Upper lobe of right lung (tissue), 1 donor: ENCODE measurements at regions not wholly inside any gene's neighbourhood (a gene's known extent, or its start where the extent isn't known, plus 50 kb on each side); places are given as distances from the start of the nearest gene placed in this dataset.

Source experiments
- ATAC-seq: fragments of 200-7000 bp; cut with Tn5 transposase; one replicate; pipeline ENCODE4 v1.9.1; 2020; ENCODE audit warnings: mild to moderate bottlenecking, moderate library complexity
- DNase-seq: peaks from one replicate; pipeline ENCODE4 v3.0.0-alpha.2; 2020
- H3K27ac ChIP-seq: fragments of 200-600 bp; one replicate; pipeline ENCODE4 v1.8.0; 2022
- H3K27me3 ChIP-seq: fragments of 200-600 bp; one replicate; pipeline ENCODE4 v1.8.0; 2022; ENCODE audit warnings: mild to moderate bottlenecking
- H3K36me3 ChIP-seq: fragments of 200-600 bp; one replicate; pipeline ENCODE4 v1.8.0; 2022
- H3K4me1 ChIP-seq: fragments of 200-600 bp; one replicate; pipeline ENCODE4 v1.8.0; 2022
- H3K4me3 ChIP-seq: fragments of 200-600 bp; one replicate; pipeline ENCODE4 v1.8.0; 2022; ENCODE audit warnings: mild to moderate bottlenecking
- H3K9me3 ChIP-seq: fragments of 200-600 bp; one replicate; pipeline ENCODE4 v1.8.0; 2022
- intact Hi-C: fragments of 100-400 bp; cut with DNase I; formaldehyde crosslinking; loops from one replicate; pipeline ENCODE4 v1.11.0; 2022
- TF ChIP-seq, protein P1 (sequence below): fragments of 200-600 bp; IDR thresholded peaks from one replicate; pipeline ENCODE4 v1.8.0; 2022; ENCODE audit warnings: antibody characterized with exemption
- donor health status: DM: no; HTN: yes; CAD: no; lungs with severe emphysema.

DNA sequence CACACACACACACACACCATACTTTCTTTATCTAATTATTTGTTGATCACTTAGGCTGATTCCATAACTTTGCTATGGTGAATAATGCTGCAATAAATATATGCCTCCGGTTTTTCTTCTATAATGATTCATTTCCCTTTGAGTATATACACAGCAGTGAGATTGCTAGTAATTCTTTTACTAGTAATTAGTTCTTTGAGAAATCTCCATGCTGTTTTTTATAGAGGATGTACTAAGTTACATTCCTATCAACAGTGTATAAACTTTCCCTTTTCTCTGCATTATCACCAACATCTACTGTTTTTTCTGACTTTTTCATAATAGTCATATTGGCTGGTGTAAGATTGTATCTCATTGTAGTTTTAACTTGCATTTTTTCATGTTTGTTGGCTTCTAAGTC is 1405.1 kb downstream of the PCDH9 start:
- Histone ChIP-seq H3K36me3 (no peaks in the 10 kb centered on the region), H3K27me3 (no peaks in the 10 kb centered on the region), H3K4me1 (no peaks in the 10 kb centered on the region), H3K4me3 (no peak overlapping the region), H3K27ac (no peak overlapping the region), H3K9me3 (no peaks in the 10 kb centered on the region)
- no peak for ATAC-seq
- intact Hi-C loops: no loop called here
- TF ChIP-seq, protein P1, sequence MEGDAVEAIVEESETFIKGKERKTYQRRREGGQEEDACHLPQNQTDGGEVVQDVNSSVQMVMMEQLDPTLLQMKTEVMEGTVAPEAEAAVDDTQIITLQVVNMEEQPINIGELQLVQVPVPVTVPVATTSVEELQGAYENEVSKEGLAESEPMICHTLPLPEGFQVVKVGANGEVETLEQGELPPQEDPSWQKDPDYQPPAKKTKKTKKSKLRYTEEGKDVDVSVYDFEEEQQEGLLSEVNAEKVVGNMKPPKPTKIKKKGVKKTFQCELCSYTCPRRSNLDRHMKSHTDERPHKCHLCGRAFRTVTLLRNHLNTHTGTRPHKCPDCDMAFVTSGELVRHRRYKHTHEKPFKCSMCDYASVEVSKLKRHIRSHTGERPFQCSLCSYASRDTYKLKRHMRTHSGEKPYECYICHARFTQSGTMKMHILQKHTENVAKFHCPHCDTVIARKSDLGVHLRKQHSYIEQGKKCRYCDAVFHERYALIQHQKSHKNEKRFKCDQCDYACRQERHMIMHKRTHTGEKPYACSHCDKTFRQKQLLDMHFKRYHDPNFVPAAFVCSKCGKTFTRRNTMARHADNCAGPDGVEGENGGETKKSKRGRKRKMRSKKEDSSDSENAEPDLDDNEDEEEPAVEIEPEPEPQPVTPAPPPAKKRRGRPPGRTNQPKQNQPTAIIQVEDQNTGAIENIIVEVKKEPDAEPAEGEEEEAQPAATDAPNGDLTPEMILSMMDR: no peak
- DNase-seq: no peak

DNA sequence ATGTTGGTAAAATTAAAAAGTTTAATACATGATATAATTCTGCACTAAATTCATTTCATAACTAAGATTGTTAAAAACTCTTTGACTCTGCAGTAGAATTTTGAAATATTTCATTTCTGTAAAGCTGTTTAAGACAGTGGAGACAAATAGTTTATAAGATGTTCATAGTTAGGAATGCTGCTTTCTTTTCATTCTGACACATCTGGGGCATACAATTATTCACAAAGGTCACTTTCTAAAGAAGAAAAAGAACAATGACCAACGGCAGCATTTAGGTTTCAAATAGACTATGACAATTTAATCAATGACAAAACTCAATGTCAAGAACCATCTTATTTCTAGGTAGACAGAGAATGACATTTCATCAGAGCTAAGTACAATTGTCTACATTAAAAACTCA is 1422.1 kb downstream of the PCDH9 start:
- no peaks in the 10 kb centered on the region for H3K4me1 ChIP-seq
- H3K27me3 ChIP-seq: no peaks in the 10 kb centered on the region
- no peak overlapping the region for H3K4me3 ChIP-seq
- no peak for DNase-seq
- no peaks in the 10 kb centered on the region for H3K9me3 ChIP-seq
- no peaks in the 10 kb centered on the region for H3K36me3 ChIP-seq
- H3K27ac ChIP-seq: no peak overlapping the region
- no peak for ATAC-seq
- TF ChIP-seq, protein P1: no peak
- intact Hi-C loops: no loop called here

DNA sequence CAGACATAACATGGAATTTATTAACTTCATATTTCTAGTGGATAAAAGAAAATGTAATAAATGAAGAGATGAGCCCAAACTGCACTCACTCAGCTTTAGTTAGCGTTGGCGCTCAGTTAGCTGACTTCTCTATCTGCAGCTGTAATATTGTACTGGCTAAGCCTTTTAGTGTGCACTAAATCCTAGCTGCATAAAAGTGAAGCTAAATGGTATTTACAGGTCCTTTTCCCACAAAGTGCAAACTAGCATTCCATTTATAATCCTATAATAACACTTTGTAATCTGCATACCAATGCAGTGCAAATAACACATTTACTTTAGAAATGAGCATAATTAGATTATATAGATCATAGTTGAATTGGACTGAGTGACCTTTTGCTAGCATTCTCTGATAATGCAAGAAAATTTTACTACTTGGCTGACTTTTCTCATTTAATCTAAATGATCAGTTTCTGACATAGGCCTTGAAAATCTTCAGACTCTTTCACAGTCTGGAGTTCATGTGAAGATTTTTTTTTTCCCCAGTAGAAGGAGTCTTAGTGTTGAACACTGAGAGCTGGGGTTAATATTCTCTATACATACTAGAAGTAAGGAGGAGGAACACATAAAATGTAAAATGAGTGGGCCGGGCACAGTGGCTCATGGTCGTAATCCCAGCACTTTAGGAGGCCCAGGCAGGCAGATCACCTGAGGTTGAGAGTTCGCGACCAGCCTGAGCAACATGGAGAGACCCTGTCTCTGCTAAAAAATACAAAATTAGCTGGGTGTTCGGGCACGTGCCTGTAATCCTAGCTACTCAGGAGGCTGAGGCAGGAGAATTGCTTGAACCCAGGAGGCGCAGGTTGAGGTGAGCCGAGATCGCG is 1426.4 kb downstream of the PCDH9 start:
- ATAC-seq (no peak), DNase-seq (no peak)
- intact Hi-C loops: no loop called here
- no peak overlapping the region for H3K4me3 ChIP-seq
- TF ChIP-seq, protein P1: no peak
- no peaks in the 10 kb centered on the region for H3K36me3 ChIP-seq
- H3K4me1 ChIP-seq: no peaks in the 10 kb centered on the region
- H3K27ac ChIP-seq: no peak overlapping the region
- H3K27me3 ChIP-seq: no peaks in the 10 kb centered on the region
- H3K9me3 ChIP-seq: no peaks in the 10 kb centered on the region

DNA sequence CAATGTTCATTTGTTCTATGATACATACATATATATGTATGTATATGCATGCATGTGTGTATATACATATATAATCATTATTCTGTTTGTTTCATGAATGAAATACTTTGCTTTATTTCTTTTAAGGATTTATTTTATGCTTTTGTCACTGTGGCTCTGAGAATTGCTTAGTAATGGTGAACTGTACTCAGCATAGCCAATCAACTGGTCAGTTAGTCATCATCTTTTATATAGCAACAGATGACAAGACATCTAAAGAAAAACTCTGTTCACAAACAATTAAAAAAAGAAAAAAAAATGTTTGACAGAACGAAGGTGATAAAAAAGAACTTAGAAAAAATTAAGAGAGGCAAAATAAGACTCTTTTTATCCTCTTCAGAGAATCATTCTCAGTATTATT is 1440.3 kb downstream of the PCDH9 start:
- TF ChIP-seq, protein P1: no peak
- ATAC-seq (no peak), DNase-seq (no peak)
- Histone ChIP-seq H3K27ac (no peak overlapping the region), H3K27me3 (no peaks in the 10 kb centered on the region), H3K36me3 (no peaks in the 10 kb centered on the region), H3K9me3 (no peaks in the 10 kb centered on the region), H3K4me3 (no peak overlapping the region), H3K4me1 (no peaks in the 10 kb centered on the region)
- intact Hi-C loops: no loop called here

DNA sequence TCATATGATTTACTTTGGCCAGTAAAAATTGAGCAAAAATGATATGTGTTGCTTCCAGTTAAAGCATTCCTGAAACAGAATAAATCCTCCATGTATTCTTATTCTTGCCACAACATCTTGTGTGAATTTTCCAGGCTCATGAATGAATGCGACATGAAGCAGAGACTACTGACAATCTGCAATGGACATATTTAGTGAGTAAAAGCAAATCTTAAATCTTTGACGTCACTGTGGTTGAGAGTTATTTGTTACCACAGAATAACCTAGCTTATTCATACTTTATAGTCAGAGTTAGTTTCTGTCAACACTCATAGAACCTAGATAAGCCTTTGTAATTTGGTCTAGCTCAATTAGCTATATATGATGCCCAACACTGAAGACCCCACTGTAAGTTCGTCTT is 1443.1 kb downstream of the PCDH9 start:
- TF ChIP-seq, protein P1: no peak
- H3K27me3 ChIP-seq: no peaks in the 10 kb centered on the region
- H3K9me3 ChIP-seq: no peaks in the 10 kb centered on the region
- no peak overlapping the region for H3K4me3 ChIP-seq
- DNase-seq (no peak), ATAC-seq (no peak)
- no peaks in the 10 kb centered on the region for H3K4me1 ChIP-seq
- intact Hi-C loops: no loop called here
- no peaks in the 10 kb centered on the region for H3K36me3 ChIP-seq
- no peak overlapping the region for H3K27ac ChIP-seq
